Activated CD8-positive, alpha-beta T cell treated with anti-CD3 and anti-CD28 coated beads for 36 hours (primary cell): ENCODE measurements at regions not wholly inside any gene's neighbourhood (a gene's known extent, or its start where the extent isn't known, plus 50 kb on each side); places are given as distances from the start of the nearest gene placed in this dataset.

Experiments
- ATAC-seq: fragments of 200-7000 bp; cut with Tn5 transposase; one replicate; pipeline ENCODE4 v1.10.0; 2021; ENCODE audit warnings: mild to moderate bottlenecking, moderate library complexity
- CTCF ChIA-PET: fragments of 350-600 bp; sonication (Branson Sonifier 250); formaldehyde crosslinking; loops from one replicate; lab custom pipeline; 2021; ENCODE audit warnings: antibody characterized with exemption; lab: Charles Lee
- POLR2A ChIA-PET: fragments of 350-600 bp; sonication (Branson Sonifier 250); formaldehyde crosslinking; loops from one replicate; lab custom pipeline; 2021; ENCODE audit warnings: antibody characterized with exemption; lab: Charles Lee
- DNase-seq: peaks from one replicate; pipeline ENCODE4 v3.0.0-alpha.2; 2020
- H3K27ac Mint-ChIP-seq: one replicate; pipeline ENCODE4 v1.8.0; 2021; ENCODE audit warnings: mild to moderate bottlenecking, mixed read lengths
- H3K27me3 Mint-ChIP-seq: one replicate; pipeline ENCODE4 v1.8.0; 2021; ENCODE audit warnings: mixed read lengths
- H3K36me3 Mint-ChIP-seq: one replicate; pipeline ENCODE4 v1.8.0; 2021; ENCODE audit warnings: low read depth, mixed read lengths
- H3K4me1 Mint-ChIP-seq: one replicate; pipeline ENCODE4 v1.8.0; 2021; ENCODE audit warnings: low read depth, mixed read lengths
- H3K4me3 Mint-ChIP-seq: one replicate; pipeline ENCODE4 v1.8.0; 2021; ENCODE audit warnings: mild to moderate bottlenecking, moderate library complexity, mixed read lengths
- H3K9me3 Mint-ChIP-seq: one replicate; pipeline ENCODE4 v1.8.0; 2021; ENCODE audit warnings: mixed read lengths
- CTCF ChIP-seq: fragments of 200-600 bp; IDR thresholded peaks from one replicate; pipeline ENCODE4 v1.8.0; 2022; ENCODE audit warnings: antibody characterized with exemption, mild to moderate bottlenecking
- intact Hi-C: fragments of 100-400 bp; cut with micrococcal nuclease; formaldehyde crosslinking; loops from one replicate; pipeline ENCODE4 v1.10.0; 2022

GRCh38 chr1:242839101-242839500 is 314.6 kb upstream of the PLD5 start:
- H3K36me3 Mint-ChIP-seq, result no peaks in the 10 kb centered on the region
- CTCF ChIA-PET, result no interaction called here
- no peak for DNase-seq
- intact Hi-C loops, result no loop called here
- H3K27me3 Mint-ChIP-seq, result no peaks in the 10 kb centered on the region
- TF ChIP-seq CTCF, result no peak
- POLR2A ChIA-PET, result no interaction called here
- no peak for ATAC-seq
- H3K27ac Mint-ChIP-seq, result no peak overlapping the region
- H3K4me1 Mint-ChIP-seq, result no peaks in the 10 kb centered on the region
- H3K4me3 Mint-ChIP-seq, result no peak overlapping the region
- H3K9me3 Mint-ChIP-seq, result peaks cover 6% of the 10 kb centered on the region

GRCh38 chr1:242836423-242836822 is 311.9 kb upstream of the PLD5 start:
- Mint-ChIP-seq H3K27ac (no peak overlapping the region), H3K27me3 (no peaks in the 10 kb centered on the region), H3K4me3 (no peak overlapping the region), H3K4me1 (no peaks in the 10 kb centered on the region), H3K36me3 (no peaks in the 10 kb centered on the region), H3K9me3 (peaks cover 8% of the 10 kb centered on the region)
- ATAC-seq (no peak), DNase-seq (no peak)
- ChIA-PET POLR2A (no interaction called here), CTCF (no interaction called here)
- intact Hi-C loops, result no loop called here
- TF ChIP-seq CTCF, result no peak

GRCh38 chr1:242828828-242829227 is 304.3 kb upstream of the PLD5 start:
- ATAC-seq, result no peak
- Mint-ChIP-seq H3K4me1 (no peaks in the 10 kb centered on the region), H3K27ac (no peak overlapping the region), H3K27me3 (peaks cover 3% of the 10 kb centered on the region), H3K36me3 (no peaks in the 10 kb centered on the region), H3K4me3 (no peak overlapping the region), H3K9me3 (peaks cover 7% of the 10 kb centered on the region)
- no peak for DNase-seq
- ChIA-PET POLR2A (no interaction called here), CTCF (no interaction called here)
- no peak for TF ChIP-seq CTCF
- intact Hi-C loops, result no loop called here

GRCh38 chr1:242828199-242828598 is 303.7 kb upstream of the PLD5 start:
- CTCF ChIA-PET, result no interaction called here

GRCh38 chr1:242827538-242827937 is 303.0 kb upstream of the PLD5 start:
- H3K4me3 Mint-ChIP-seq, result no peak overlapping the region
- POLR2A ChIA-PET, result interaction anchor here (0.7 kb wide), 1 partner anchor 1039 kb away, joined by 3 read pairs; no protein-coding TSS in a partner anchor
- no peaks in the 10 kb centered on the region for H3K4me1 Mint-ChIP-seq
- peaks cover 7% of the 10 kb centered on the region for H3K9me3 Mint-ChIP-seq
- H3K36me3 Mint-ChIP-seq, result no peaks in the 10 kb centered on the region
- no peak overlapping the region for H3K27ac Mint-ChIP-seq
- no peak for DNase-seq
- intact Hi-C loops, result no loop called here
- CTCF ChIA-PET, result no interaction called here
- ATAC-seq, result no peak
- no peak for TF ChIP-seq CTCF
- H3K27me3 Mint-ChIP-seq, result peaks cover 3% of the 10 kb centered on the region

More at GRCh38 chr1:242828199-242828598, 303.7 kb upstream of the PLD5 start:
- no peaks in the 10 kb centered on the region for H3K36me3 Mint-ChIP-seq
- no peak for TF ChIP-seq CTCF
- no peak for DNase-seq
- POLR2A ChIA-PET, result no interaction called here
- H3K27me3 Mint-ChIP-seq, result peaks cover 3% of the 10 kb centered on the region
- ATAC-seq, result no peak
- H3K27ac Mint-ChIP-seq, result no peak overlapping the region
- H3K4me3 Mint-ChIP-seq, result no peak overlapping the region
- intact Hi-C loops, result no loop called here
- H3K9me3 Mint-ChIP-seq, result peaks cover 7% of the 10 kb centered on the region
- H3K4me1 Mint-ChIP-seq, result no peaks in the 10 kb centered on the region
